Activated T-helper 2 cell treated with anti-CD3 and anti-CD28 coated beads, Interferon-gamma antibody, Interleukin-2, Interleukin-4, amounts not matched to agents 10 μg/mL and 5 μg/mL and 100 μg/mL, durations not matched to agents 14 hours and 24 hours and 36 hours (primary cell): ENCODE measurements at regions not wholly inside any gene's neighbourhood (a gene's known extent, or its start where the extent isn't known, plus 50 kb on each side); places are given as distances from the start of the nearest gene placed in this dataset.
"Not testable (repeated sequence)": the region's sequence is repeated elsewhere in the genome, so short reads cannot be mapped to it uniquely, and the experiment has no call there.

Experiments used
- DNase-seq: peaks from one replicate; pipeline ENCODE4 v3.0.0; 2021; ENCODE audit warnings: low spot score
- H3K27ac Mint-ChIP-seq: one replicate; pipeline ENCODE4 v1.8.0; 2021; ENCODE audit warnings: mixed read lengths
- H3K27me3 Mint-ChIP-seq: one replicate; pipeline ENCODE4 v1.8.0; 2021; ENCODE audit warnings: low read depth, mixed read lengths
- H3K36me3 Mint-ChIP-seq: one replicate; pipeline ENCODE4 v1.8.0; 2021; ENCODE audit warnings: low read depth, mixed read lengths
- H3K4me1 Mint-ChIP-seq: one replicate; pipeline ENCODE4 v1.8.0; 2021; ENCODE audit warnings: low read depth, mixed read lengths
- H3K4me3 Mint-ChIP-seq: one replicate; pipeline ENCODE4 v1.8.0; 2021; ENCODE audit warnings: low read depth, mild to moderate bottlenecking, moderate library complexity, mixed read lengths
- H3K9me3 Mint-ChIP-seq: one replicate; pipeline ENCODE4 v1.8.0; 2021; ENCODE audit warnings: mixed read lengths
- intact Hi-C: fragments of 100-400 bp; cut with micrococcal nuclease; formaldehyde crosslinking; loops from one replicate; pipeline ENCODE4 v1.15.1; 2023

- H3K4me1 Mint-ChIP-seq, H3K27ac Mint-ChIP-seq, H3K36me3 Mint-ChIP-seq, H3K4me3 Mint-ChIP-seq, intact Hi-C loops, H3K9me3 Mint-ChIP-seq, H3K27me3 Mint-ChIP-seq, DNase-seq: not testable (repeated sequence)
These were observed 56.2 kb upstream of the TFPI start for GRCh38 chr2:187610450-187610849.

- no peak for DNase-seq
- no peak overlapping the region for H3K27ac Mint-ChIP-seq
- H3K9me3 Mint-ChIP-seq, result no peaks in the 10 kb centered on the region
These were observed 58.6 kb upstream of the TFPI start for GRCh38 chr2:187612857-187613256.

GRCh38 chr2:187614756-187615155 is 60.5 kb upstream of the TFPI start:
- Mint-ChIP-seq H3K4me1 (no peaks in the 10 kb centered on the region), H3K27ac (no peak overlapping the region), H3K4me3 (no peak overlapping the region), H3K9me3 (no peaks in the 10 kb centered on the region), H3K36me3 (no peaks in the 10 kb centered on the region), H3K27me3 (no peaks in the 10 kb centered on the region)
- no peak for DNase-seq
- intact Hi-C loops, result no loop called here

More at GRCh38 chr2:187612857-187613256, 58.6 kb upstream of the TFPI start:
- Mint-ChIP-seq H3K4me1 (no peaks in the 10 kb centered on the region), H3K27me3 (no peaks in the 10 kb centered on the region), H3K4me3 (no peak overlapping the region), H3K36me3 (no peaks in the 10 kb centered on the region)
- intact Hi-C loops, result no loop called here

GRCh38 chr2:187615364-187615763 is 61.1 kb upstream of the TFPI start:
- no peaks in the 10 kb centered on the region for H3K9me3 Mint-ChIP-seq
- intact Hi-C loops, result no loop called here
- H3K27me3 Mint-ChIP-seq, result no peaks in the 10 kb centered on the region
- H3K36me3 Mint-ChIP-seq, result no peaks in the 10 kb centered on the region
- DNase-seq, result no peak
- no peak overlapping the region for H3K4me3 Mint-ChIP-seq
- no peak overlapping the region for H3K27ac Mint-ChIP-seq
- H3K4me1 Mint-ChIP-seq, result no peaks in the 10 kb centered on the region

- no peak for DNase-seq
- Mint-ChIP-seq H3K27ac (no peak overlapping the region), H3K4me3 (no peak overlapping the region), H3K9me3 (no peaks in the 10 kb centered on the region), H3K4me1 (no peaks in the 10 kb centered on the region), H3K36me3 (no peaks in the 10 kb centered on the region), H3K27me3 (no peaks in the 10 kb centered on the region)
- intact Hi-C loops, result no loop called here
These were observed 61.7 kb upstream of the TFPI start for GRCh38 chr2:187615902-187616301.

GRCh38 chr2:187617120-187617519 is 62.9 kb upstream of the TFPI start:
- intact Hi-C loops, result no loop called here
- no peaks in the 10 kb centered on the region for H3K27me3 Mint-ChIP-seq
- H3K36me3 Mint-ChIP-seq, result no peaks in the 10 kb centered on the region
- H3K9me3 Mint-ChIP-seq, result no peaks in the 10 kb centered on the region
- H3K27ac Mint-ChIP-seq, result no peak overlapping the region
- no peaks in the 10 kb centered on the region for H3K4me1 Mint-ChIP-seq
- DNase-seq, result no peak
- no peak overlapping the region for H3K4me3 Mint-ChIP-seq

- Mint-ChIP-seq H3K4me3 (no peak overlapping the region), H3K4me1 (no peaks in the 10 kb centered on the region), H3K36me3 (no peaks in the 10 kb centered on the region), H3K27ac (no peak overlapping the region), H3K9me3 (no peaks in the 10 kb centered on the region), H3K27me3 (no peaks in the 10 kb centered on the region)
- DNase-seq, result no peak
- intact Hi-C loops, result no loop called here
These were observed 63.7 kb upstream of the TFPI start for GRCh38 chr2:187617905-187618304.

- H3K36me3 Mint-ChIP-seq, result no peaks in the 10 kb centered on the region
- no peak overlapping the region for H3K27ac Mint-ChIP-seq
- H3K4me3 Mint-ChIP-seq, result no peak overlapping the region
- H3K27me3 Mint-ChIP-seq, result no peaks in the 10 kb centered on the region
- no peaks in the 10 kb centered on the region for H3K9me3 Mint-ChIP-seq
- DNase-seq, result no peak
- no peaks in the 10 kb centered on the region for H3K4me1 Mint-ChIP-seq
- intact Hi-C loops, result no loop called here
These were observed 64.6 kb upstream of the TFPI start for GRCh38 chr2:187618813-187619212.

GRCh38 chr2:187627153-187627552 is 72.9 kb upstream of the TFPI start:
- Mint-ChIP-seq H3K36me3 (no peaks in the 10 kb centered on the region), H3K4me1 (no peaks in the 10 kb centered on the region), H3K27ac (no peak overlapping the region), H3K9me3 (no peaks in the 10 kb centered on the region), H3K27me3 (no peaks in the 10 kb centered on the region), H3K4me3 (no peak overlapping the region)
- intact Hi-C loops, result no loop called here
- DNase-seq, result no peak

- H3K36me3 Mint-ChIP-seq, H3K27ac Mint-ChIP-seq, H3K4me3 Mint-ChIP-seq, intact Hi-C loops, H3K4me1 Mint-ChIP-seq, H3K9me3 Mint-ChIP-seq, H3K27me3 Mint-ChIP-seq, DNase-seq: not testable (repeated sequence)
These were observed 82.6 kb upstream of the TFPI start for GRCh38 chr2:187636731-187637391.

- DNase-seq, H3K9me3 Mint-ChIP-seq, H3K4me3 Mint-ChIP-seq, H3K36me3 Mint-ChIP-seq, H3K27me3 Mint-ChIP-seq, H3K27ac Mint-ChIP-seq, intact Hi-C loops, H3K4me1 Mint-ChIP-seq: not testable (repeated sequence)
These were observed 83.1 kb upstream of the TFPI start for GRCh38 chr2:187637392-187637740.

- DNase-seq, H3K36me3 Mint-ChIP-seq, H3K27me3 Mint-ChIP-seq, intact Hi-C loops, H3K9me3 Mint-ChIP-seq, H3K4me1 Mint-ChIP-seq, H3K4me3 Mint-ChIP-seq, H3K27ac Mint-ChIP-seq: not testable (repeated sequence)
These were observed 83.5 kb upstream of the TFPI start for GRCh38 chr2:187637771-187638170.

- Mint-ChIP-seq H3K4me1 (no peaks in the 10 kb centered on the region), H3K27me3 (no peaks in the 10 kb centered on the region), H3K27ac (no peak overlapping the region), H3K4me3 (no peak overlapping the region), H3K9me3 (no peaks in the 10 kb centered on the region), H3K36me3 (no peaks in the 10 kb centered on the region)
- DNase-seq, result no peak
- intact Hi-C loops, result no loop called here
These were observed 84.6 kb upstream of the TFPI start for GRCh38 chr2:187638840-187639239.

GRCh38 chr2:187640926-187641510 is 86.8 kb upstream of the TFPI start:
- intact Hi-C loops, result no loop called here
- no peak for DNase-seq
- Mint-ChIP-seq H3K9me3 (no peaks in the 10 kb centered on the region), H3K4me1 (no peaks in the 10 kb centered on the region), H3K4me3 (no peak overlapping the region), H3K36me3 (no peaks in the 10 kb centered on the region), H3K27me3 (no peaks in the 10 kb centered on the region), H3K27ac (no peak overlapping the region)
